ENCODE measurements at regions not wholly inside any gene's neighbourhood (a gene's known extent, or its start where the extent isn't known, plus 50 kb on each side); places are given as distances from the start of the nearest gene placed in this dataset.

DNA sequence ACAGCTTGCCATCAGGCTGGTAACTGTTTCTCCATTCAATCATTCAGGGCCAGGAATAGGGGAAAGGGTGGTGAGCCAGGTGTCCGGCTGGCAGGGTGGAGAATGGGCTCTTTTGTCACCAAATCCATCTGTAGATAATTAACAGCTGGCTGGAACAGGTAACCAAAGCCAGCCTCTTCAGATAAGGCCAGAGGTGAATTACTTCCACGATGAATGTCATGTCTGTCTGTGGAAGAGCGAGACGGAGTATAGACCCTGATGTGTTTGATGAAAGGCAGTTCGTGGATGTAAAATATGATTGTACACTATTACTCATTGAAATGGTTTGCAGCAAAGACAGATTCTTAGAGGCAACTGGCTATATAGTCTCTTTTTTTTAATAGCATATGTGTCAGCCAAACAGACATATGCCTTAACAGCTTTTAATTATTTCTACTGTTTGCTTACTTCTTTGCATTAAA, 149.8 kb downstream of the KLF6 start:
- TF ChIP-seq, protein P1, sequence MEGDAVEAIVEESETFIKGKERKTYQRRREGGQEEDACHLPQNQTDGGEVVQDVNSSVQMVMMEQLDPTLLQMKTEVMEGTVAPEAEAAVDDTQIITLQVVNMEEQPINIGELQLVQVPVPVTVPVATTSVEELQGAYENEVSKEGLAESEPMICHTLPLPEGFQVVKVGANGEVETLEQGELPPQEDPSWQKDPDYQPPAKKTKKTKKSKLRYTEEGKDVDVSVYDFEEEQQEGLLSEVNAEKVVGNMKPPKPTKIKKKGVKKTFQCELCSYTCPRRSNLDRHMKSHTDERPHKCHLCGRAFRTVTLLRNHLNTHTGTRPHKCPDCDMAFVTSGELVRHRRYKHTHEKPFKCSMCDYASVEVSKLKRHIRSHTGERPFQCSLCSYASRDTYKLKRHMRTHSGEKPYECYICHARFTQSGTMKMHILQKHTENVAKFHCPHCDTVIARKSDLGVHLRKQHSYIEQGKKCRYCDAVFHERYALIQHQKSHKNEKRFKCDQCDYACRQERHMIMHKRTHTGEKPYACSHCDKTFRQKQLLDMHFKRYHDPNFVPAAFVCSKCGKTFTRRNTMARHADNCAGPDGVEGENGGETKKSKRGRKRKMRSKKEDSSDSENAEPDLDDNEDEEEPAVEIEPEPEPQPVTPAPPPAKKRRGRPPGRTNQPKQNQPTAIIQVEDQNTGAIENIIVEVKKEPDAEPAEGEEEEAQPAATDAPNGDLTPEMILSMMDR (IDR thresholded peaks at IDR 0.05; ENCODE audit: low read length), result no peak
- TF ChIP-seq EZH2 (IDR thresholded peaks at IDR 0.05; ENCODE audit: borderline replicate concordance, low read length), result no peak
